HEK293 (cell line): ENCODE measurements at regions not wholly inside any gene's neighbourhood (a gene's known extent, or its start where the extent isn't known, plus 50 kb on each side); places are given as distances from the start of the nearest gene placed in this dataset.

ENCODE experiments used
- CTCF ChIA-PET: fragments of 350-600 bp; formaldehyde crosslinking; extraction: SDS; loops from one replicate; lab custom pipeline; 2021; ENCODE audit warnings: antibody characterized with exemption; lab: Yijun Ruan, JAX
- POLR2A ChIA-PET: fragments of 300-600 bp; formaldehyde crosslinking; extraction: SDS; loops from one replicate; lab custom pipeline; 2020; ENCODE audit warnings: antibody characterized with exemption, inconsistent platforms; lab: Yijun Ruan, JAX
- H3K27ac ChIP-seq: fragments of 200-500 bp; sonication (Bioruptor generic); 2 replicates; pipeline ENCODE4 v1.5.1; 2014; ENCODE audit warnings: low read depth, low read length, control low read depth, inconsistent platforms; ENCODE audit errors: extremely low read depth
- H3K36me3 ChIP-seq, 2 experiments: fragments of 200-500 bp in 1 of 2; sonication (Bioruptor generic) in 1 of 2; 1 replicate in 1 of 2; 2 replicates in 1 of 2; pipeline ENCODE4 v1.5.1; 2014 to 2017; ENCODE audit warnings: inconsistent platforms in 2 of 2, low read length in 2 of 2; ENCODE audit not compliant: control insufficient read depth in 2 of 2, insufficient read depth in 1 of 2
- H3K4me1 ChIP-seq: fragments of 200-500 bp; sonication (Bioruptor generic); 2 replicates; pipeline ENCODE4 v1.5.1; 2014; ENCODE audit warnings: mild to moderate bottlenecking, low read length, inconsistent platforms; ENCODE audit not compliant: control insufficient read depth, insufficient read depth
- H3K4me3 ChIP-seq: 2 replicates; pipeline ENCODE4 v1.5.1; 2011; ENCODE audit warnings: low read depth, mild to moderate bottlenecking, control low read depth, low read length, moderate library complexity
- H3K9me3 ChIP-seq: fragments of 200-500 bp; sonication (Bioruptor generic); 2 replicates; pipeline ENCODE4 v1.5.1; 2014; ENCODE audit warnings: low read depth, low read length, inconsistent platforms; ENCODE audit not compliant: control insufficient read depth, insufficient read depth
- AEBP2 ChIP-seq: fragments of 450-650 bp; formaldehyde crosslinking; IDR thresholded peaks from 2 replicates; pipeline ENCODE4 v1.5.1; 2016; ENCODE audit warnings: missing biosample characterization, missing genetic modification characterization, borderline replicate concordance
- ATF2 ChIP-seq: fragments of 450-650 bp; formaldehyde crosslinking; IDR thresholded peaks from 2 replicates; pipeline ENCODE4 v1.5.1; 2016; ENCODE audit warnings: missing biosample characterization, missing genetic modification characterization, low read depth
- GLIS2 ChIP-seq: fragments of 450-650 bp; formaldehyde crosslinking; IDR thresholded peaks from 2 replicates; pipeline ENCODE4 v1.5.1; 2016; ENCODE audit warnings: missing biosample characterization, missing genetic modification characterization
- REPIN1 ChIP-seq: fragments of 450-650 bp; formaldehyde crosslinking; IDR thresholded peaks from 2 replicates; pipeline ENCODE4 v1.5.1; 2017; ENCODE audit warnings: missing biosample characterization, missing genetic modification characterization, low read depth
- TSHZ1 ChIP-seq: fragments of 450-650 bp; formaldehyde crosslinking; IDR thresholded peaks from 2 replicates; pipeline ENCODE4 v1.5.1; 2016; ENCODE audit warnings: missing biosample characterization, missing genetic modification characterization, borderline replicate concordance
- WT1 ChIP-seq: fragments of 450-650 bp; formaldehyde crosslinking; IDR thresholded peaks from 2 replicates; pipeline ENCODE4 v1.5.1; 2016; ENCODE audit warnings: missing biosample characterization, missing genetic modification characterization
- ZBTB48 ChIP-seq: fragments of 450-650 bp; formaldehyde crosslinking; IDR thresholded peaks from 2 replicates; pipeline ENCODE4 v1.5.1; 2016; ENCODE audit warnings: missing biosample characterization, missing genetic modification characterization
- ZFHX2 ChIP-seq: fragments of 450-650 bp; formaldehyde crosslinking; conservative IDR thresholded peaks from 2 replicates; pipeline ENCODE4 v1.5.1; 2016; ENCODE audit warnings: missing biosample characterization, missing genetic modification characterization
- ZFP3 ChIP-seq: fragments of 450-650 bp; formaldehyde crosslinking; IDR thresholded peaks from 2 replicates; pipeline ENCODE4 v1.5.1; 2016; ENCODE audit warnings: low read depth, missing biosample characterization, missing genetic modification characterization
- ZNF221 ChIP-seq: fragments of 450-650 bp; formaldehyde crosslinking; IDR thresholded peaks from 2 replicates; pipeline ENCODE4 v1.5.1; 2017; ENCODE audit warnings: missing biosample characterization, missing genetic modification characterization, borderline replicate concordance
- ZNF223 ChIP-seq: fragments of 450-650 bp; formaldehyde crosslinking; IDR thresholded peaks from 2 replicates; pipeline ENCODE4 v1.5.1; 2016; ENCODE audit warnings: missing biosample characterization, missing genetic modification characterization
- ZNF324 ChIP-seq: fragments of 450-650 bp; formaldehyde crosslinking; IDR thresholded peaks from 2 replicates; pipeline ENCODE4 v1.5.1; 2016; ENCODE audit warnings: missing biosample characterization, missing genetic modification characterization
- ZNF426 ChIP-seq: fragments of 450-650 bp; formaldehyde crosslinking; IDR thresholded peaks from 2 replicates; pipeline ENCODE4 v1.5.1; 2017; ENCODE audit warnings: missing biosample characterization, missing genetic modification characterization, mild to moderate bottlenecking, inconsistent platforms, moderate library complexity
- ZNF623 ChIP-seq: fragments of 450-650 bp; formaldehyde crosslinking; IDR thresholded peaks from 2 replicates; pipeline ENCODE4 v1.5.1; 2016; ENCODE audit warnings: missing biosample characterization, missing genetic modification characterization
- ZNF654 ChIP-seq: fragments of 450-650 bp; formaldehyde crosslinking; IDR thresholded peaks from 2 replicates; pipeline ENCODE4 v1.5.1; 2016; ENCODE audit warnings: low read depth, missing biosample characterization, missing genetic modification characterization
- ZNF776 ChIP-seq: fragments of 450-650 bp; formaldehyde crosslinking; IDR thresholded peaks from 2 replicates; pipeline ENCODE4 v1.5.0; 2017; ENCODE audit warnings: missing biosample characterization, missing genetic modification characterization, borderline replicate concordance
- ZNF785 ChIP-seq: fragments of 450-650 bp; formaldehyde crosslinking; IDR thresholded peaks from 2 replicates; pipeline ENCODE4 v1.5.1; 2016; ENCODE audit warnings: missing biosample characterization, missing genetic modification characterization
- ZNF791 ChIP-seq: fragments of 450-650 bp; formaldehyde crosslinking; IDR thresholded peaks from 2 replicates; pipeline ENCODE4 v1.5.1; 2016; ENCODE audit warnings: missing biosample characterization, missing genetic modification characterization
- ZNF792 ChIP-seq: fragments of 450-650 bp; formaldehyde crosslinking; IDR thresholded peaks from 2 replicates; pipeline ENCODE4 v1.5.1; 2016; ENCODE audit warnings: missing biosample characterization, missing genetic modification characterization
- TF ChIP-seq, protein P1 (sequence below): fragments of 450-650 bp; formaldehyde crosslinking; IDR thresholded peaks from 2 replicates; pipeline ENCODE4 v1.5.1; 2016; ENCODE audit warnings: missing biosample characterization, missing genetic modification characterization
- TF ChIP-seq, protein P2 (sequence below): fragments of 450-650 bp; formaldehyde crosslinking; IDR thresholded peaks from 2 replicates; pipeline ENCODE4 v1.5.1; 2017; ENCODE audit warnings: missing biosample characterization, mild to moderate bottlenecking, missing genetic modification characterization, moderate library complexity

DNA sequence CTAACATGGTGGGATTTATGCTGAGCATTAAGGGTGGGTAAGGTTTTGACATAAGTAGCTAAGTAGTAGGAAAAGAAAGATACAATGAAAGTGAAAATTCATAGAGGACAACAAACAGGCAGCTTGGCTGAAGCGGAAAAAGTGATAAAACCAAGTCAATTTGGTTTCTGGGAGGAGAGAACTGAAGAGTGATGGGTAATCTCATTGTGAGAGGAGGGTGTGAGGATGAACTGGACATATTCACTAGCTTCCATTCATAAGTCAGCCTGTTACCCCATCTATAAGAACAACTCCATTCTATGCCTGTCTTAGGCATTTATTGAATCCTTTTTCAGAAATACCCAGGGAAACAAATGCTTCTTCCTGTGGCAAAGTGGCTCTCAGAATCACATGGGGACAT is 67.1 kb upstream of the BBX start (continued):
- TF ChIP-seq ATF2 (tag by site-specific recombination): no peak
- no peak for TF ChIP-seq ZFP3 (tag by site-specific recombination)

GRCh38 chr3:107456501-107456900 is 66.3 kb upstream of the BBX start:
- ChIA-PET POLR2A (no interaction called here), CTCF (interaction anchor here (1.7 kb wide), 1 partner anchor 26 kb away, joined by 6 read pairs; no protein-coding TSS in a partner anchor)
- TF ChIP-seq AEBP2: no peak
- no peak for TF ChIP-seq ZNF221 (tag by site-specific recombination)
- TF ChIP-seq ZBTB48: no peak
- no peak for TF ChIP-seq ZNF324 (tag by site-specific recombination)
- TF ChIP-seq ZNF654: no peak
- TF ChIP-seq GLIS2: no peak
- no peak for TF ChIP-seq ZNF791
- TF ChIP-seq WT1: no peak
- TF ChIP-seq ZFHX2 (tag by site-specific recombination): no peak
- TF ChIP-seq ZNF623 (tag by site-specific recombination): no peak
- TF ChIP-seq ZNF223 (tag by site-specific recombination): no peak
- TF ChIP-seq ZNF785 (tag by site-specific recombination): no peak
- TF ChIP-seq, protein P1, sequence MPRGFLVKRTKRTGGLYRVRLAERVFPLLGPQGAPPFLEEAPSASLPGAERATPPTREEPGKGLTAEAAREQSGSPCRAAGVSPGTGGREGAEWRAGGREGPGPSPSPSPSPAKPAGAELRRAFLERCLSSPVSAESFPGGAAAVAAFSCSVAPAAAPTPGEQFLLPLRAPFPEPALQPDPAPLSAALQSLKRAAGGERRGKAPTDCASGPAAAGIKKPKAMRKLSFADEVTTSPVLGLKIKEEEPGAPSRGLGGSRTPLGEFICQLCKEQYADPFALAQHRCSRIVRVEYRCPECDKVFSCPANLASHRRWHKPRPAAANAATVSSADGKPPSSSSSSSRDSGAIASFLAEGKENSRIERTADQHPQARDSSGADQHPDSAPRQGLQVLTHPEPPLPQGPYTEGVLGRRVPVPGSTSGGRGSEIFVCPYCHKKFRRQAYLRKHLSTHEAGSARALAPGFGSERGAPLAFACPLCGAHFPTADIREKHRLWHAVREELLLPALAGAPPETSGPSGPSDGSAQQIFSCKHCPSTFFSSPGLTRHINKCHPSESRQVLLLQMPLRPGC (tag by site-specific recombination): no peak
- TF ChIP-seq ZNF426 (tag by site-specific recombination): no peak
- no peak for TF ChIP-seq REPIN1
- no peak for TF ChIP-seq ZNF776
- TF ChIP-seq, protein P2, sequence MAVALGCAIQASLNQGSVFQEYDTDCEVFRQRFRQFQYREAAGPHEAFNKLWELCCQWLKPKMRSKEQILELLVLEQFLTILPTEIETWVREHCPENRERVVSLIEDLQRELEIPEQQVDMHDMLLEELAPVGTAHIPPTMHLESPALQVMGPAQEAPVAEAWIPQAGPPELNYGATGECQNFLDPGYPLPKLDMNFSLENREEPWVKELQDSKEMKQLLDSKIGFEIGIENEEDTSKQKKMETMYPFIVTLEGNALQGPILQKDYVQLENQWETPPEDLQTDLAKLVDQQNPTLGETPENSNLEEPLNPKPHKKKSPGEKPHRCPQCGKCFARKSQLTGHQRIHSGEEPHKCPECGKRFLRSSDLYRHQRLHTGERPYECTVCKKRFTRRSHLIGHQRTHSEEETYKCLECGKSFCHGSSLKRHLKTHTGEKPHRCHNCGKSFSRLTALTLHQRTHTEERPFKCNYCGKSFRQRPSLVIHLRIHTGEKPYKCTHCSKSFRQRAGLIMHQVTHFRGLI (tag by site-specific recombination): no peak
- TF ChIP-seq TSHZ1 (tag by site-specific recombination): no peak
- TF ChIP-seq ZNF792 (tag by site-specific recombination): no peak
- Histone ChIP-seq H3K9me3 (no peaks in the 10 kb centered on the region), H3K36me3 (no peaks in the 10 kb centered on the region), H3K27ac (no peak overlapping the region), H3K4me3 (no peak overlapping the region), H3K4me1 (no peaks in the 10 kb centered on the region)
